GM18502 (cell line): ENCODE measurements at regions not wholly inside any gene's neighbourhood (a gene's known extent, or its start where the extent isn't known, plus 50 kb on each side); places are given as distances from the start of the nearest gene placed in this dataset.
"Not testable (repeated sequence)": the region's sequence is repeated elsewhere in the genome, so short reads cannot be mapped to it uniquely, and the experiment has no call there.

ENCODE experiments used
- ATAC-seq: cut with Tn5 transposase; IDR thresholded peaks from one replicate; pipeline ENCODE4 v1.9.1; 2021; ENCODE audit warnings: mild to moderate bottlenecking; ENCODE audit not compliant: unreplicated experiment, poor library complexity

DNA sequence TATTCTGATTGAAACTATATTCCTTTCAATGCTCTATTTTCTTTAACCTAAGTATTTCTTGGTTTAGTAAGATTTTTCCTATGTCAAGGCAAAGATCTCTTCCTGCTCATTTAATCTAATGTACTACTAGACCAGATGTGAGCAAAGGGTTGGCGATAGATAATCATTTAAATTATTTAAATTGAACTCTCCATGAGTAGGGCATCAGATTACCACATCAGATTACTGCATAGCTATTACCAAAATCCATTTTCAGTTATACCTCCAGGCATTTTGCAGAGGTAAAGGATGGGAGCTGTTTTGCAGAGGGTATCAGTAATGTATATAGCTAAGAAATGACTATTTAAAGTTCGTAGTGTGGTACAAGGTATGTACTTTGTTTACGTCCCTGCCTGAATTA lies 607.9 kb downstream of the PTPRC start:
- ATAC-seq: no peak

DNA sequence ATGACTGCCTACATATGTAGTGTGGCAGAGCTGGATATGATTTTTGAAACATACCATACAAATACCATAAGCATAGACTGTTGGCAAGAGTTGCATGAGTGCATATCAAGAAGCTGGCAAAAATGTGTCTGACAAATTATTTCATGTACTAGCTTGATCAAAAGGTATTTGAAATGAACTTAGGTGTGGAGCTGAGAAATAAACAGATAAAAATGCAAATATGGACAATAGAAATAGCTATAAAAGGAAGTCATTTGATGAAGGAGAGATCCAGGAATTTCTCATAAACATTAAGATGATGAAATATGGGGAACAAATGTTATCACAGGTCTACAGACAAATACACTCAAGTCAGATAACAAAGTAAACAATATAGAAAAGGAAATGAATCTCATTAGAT lies 609.1 kb downstream of the PTPRC start:
- ATAC-seq: no peak

DNA sequence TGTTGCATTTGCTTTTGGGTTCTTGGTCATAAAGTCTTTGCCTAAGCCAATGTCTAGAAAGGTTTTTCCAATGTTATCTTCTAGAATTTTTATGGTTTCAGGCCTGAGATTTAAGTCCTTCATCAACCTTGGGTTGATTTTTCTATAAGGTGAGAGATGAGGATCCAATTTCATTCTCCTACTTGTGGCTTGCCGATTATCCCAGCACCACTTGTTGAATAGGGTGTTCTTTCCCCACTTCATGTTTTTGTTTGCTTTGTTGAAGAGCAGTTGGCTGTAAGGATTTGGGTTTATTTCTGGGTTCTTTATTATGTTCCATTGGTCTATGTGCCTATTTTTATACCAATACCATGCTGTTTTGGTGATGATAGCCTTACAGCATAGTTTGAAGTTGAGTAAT lies 615.2 kb downstream of the PTPRC start:
- ATAC-seq: not testable (repeated sequence)

DNA sequence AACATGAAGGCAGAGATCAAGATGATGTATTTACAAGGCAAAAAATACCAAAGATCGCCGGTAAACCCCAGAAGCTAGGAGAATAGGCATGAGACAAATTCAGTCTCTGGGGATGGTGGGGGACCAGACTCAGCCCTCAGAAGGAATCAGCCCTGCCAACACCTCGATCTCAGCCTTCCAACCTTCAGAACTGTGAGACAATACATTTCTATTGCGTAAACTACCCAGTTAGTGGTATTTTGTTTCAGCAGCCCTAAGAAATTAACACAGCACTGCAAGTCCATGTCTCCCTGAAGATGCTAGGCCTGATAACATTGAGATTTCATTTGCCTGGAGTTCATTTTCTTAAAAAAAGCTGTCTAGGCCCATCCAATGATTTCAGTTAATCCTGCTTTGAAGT lies 622.5 kb downstream of the PTPRC start:
- no peak for ATAC-seq

DNA sequence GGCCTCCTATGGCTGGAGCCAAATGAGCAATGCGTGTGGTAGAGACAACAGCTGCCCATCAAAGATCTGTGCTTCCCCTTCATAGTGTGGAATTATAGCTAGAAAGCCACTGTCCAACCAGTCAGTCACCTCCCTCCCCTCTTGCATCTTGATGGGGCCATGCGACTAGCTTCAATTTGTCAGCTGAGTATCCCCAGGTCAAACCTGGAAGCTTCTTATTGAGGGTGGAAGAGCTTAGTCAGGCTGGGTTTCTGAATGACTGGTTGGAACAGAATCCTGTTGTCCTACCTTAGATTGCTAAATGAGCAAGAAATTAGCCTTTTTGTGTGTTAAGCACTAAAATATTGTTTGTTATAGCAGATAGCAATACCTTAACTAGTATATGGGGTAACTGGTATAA lies 625.4 kb downstream of the PTPRC start:
- no peak for ATAC-seq

DNA sequence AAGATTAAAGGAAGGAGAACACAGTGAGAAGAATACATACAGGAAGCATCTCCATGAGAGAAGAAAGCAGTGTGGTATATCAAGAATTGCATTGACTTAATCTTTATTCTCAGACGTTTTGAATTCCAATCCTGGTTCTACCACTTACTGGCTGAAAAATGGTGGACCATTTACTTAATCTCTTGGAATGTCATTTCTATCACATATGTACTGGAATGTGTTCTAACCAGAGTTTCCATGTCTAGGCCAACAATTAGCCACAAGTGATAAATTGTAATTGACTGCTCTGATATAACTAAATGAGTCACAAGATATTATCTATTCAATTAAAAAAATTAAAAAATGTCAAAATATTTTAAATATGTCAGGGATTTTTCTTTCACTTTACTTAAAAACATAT lies 626.1 kb downstream of the PTPRC start:
- no peak for ATAC-seq

DNA sequence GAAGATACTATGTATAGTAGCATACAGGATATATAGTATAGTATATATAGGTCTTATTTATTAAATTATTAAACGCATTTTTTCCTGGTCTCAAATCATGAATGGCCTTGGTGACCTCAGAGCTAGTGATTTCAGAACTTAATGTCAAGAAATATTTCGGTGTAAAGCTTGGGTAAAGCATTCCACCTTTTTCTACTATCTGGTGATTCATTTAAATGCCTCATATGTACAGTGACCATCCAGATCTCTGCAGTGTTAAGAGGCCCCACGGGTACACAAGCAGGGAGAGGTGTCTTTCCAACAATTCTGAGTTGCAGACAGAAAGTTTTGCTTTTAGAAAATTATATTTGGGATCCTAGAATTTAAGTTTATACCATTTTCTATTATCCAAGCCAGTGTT lies 626.5 kb downstream of the PTPRC start:
- no peak for ATAC-seq

DNA sequence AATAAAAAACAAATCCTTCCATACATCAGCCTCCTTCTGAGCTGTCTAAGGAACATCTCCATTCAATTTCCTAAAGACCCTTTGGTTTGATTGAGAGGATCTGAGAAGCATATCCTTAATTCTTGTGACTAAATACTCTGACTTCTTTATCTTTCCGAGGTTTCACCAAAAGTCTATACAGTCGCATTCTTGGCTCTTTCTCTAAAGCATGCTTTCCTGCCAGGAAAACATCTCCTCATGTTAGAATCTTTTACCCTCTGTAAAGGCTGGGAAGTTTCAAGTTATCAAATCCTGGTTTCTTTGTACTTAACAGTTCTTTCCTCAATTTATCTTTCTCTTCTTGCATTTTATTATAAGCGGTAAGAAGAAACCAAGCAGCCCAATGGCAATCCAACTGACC lies 630.4 kb downstream of the PTPRC start:
- no peak for ATAC-seq

DNA sequence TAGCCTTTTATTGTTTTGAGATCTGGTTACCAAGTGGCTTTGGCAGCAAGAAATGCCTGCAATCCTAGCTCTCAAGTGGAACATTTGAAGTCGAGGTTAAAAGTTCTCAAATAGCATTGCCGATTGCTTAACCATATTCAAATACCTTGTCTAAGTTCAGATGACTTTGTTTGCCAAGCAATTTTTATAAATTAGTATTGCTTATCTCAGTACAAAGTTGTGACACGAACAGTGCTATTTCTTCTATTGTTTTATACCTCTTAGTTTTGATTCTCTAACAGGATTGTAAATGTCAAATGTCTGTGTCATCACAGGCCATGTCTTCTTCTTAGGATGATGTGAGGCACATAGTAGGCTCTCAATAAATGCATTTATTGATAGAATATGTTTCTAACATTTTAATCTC lies 633.3 kb downstream of the PTPRC start:
- no peak for ATAC-seq

DNA sequence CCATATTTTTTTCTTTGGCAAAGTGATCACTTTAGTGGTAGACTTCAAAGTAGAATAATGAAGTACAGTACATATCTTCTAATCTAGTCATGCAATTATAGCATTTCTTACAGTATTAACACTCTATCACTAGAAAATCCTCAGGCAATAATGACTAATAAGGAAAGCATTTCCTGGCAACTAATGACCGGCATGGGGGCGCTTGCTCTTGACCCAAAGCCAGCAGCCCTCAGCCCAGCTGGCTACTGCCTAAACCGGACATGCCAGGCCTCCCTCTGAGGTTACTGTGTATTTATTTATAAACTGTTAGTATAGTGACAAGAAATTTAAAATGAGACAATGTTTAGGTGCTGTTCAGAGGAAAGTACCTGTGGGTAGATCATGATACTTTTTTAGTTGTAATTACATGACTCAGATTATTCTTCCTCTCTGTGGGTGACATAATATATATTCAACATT lies 633.8 kb downstream of the PTPRC start:
- ATAC-seq: peak; percentile 77

DNA sequence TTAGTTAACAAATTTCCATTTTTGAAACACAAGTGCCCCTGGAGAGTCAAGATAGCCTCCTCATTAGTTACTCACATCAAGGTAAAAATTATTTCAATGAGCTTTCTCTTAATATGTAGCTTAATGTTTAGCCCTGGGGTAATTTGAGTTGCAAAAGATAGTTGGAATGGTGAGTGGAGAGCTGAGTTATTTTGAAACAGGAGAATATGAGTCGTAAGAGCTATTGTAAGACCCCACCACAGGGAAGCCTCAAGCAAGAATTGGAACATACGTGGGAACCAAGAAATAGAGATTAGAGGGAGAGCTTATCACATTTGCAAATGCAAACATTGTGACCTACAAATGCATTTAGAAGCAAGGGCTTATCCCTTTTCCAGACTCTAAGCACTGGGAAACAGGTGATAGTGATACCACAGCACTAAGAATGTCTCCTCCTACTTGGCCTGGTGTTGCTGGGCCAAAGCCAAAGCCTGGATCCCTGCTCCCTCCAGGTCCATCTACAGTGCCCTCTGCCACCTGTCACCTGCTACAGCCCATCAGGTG lies 635.1 kb downstream of the PTPRC start:
- ATAC-seq: peak; percentile 49

DNA sequence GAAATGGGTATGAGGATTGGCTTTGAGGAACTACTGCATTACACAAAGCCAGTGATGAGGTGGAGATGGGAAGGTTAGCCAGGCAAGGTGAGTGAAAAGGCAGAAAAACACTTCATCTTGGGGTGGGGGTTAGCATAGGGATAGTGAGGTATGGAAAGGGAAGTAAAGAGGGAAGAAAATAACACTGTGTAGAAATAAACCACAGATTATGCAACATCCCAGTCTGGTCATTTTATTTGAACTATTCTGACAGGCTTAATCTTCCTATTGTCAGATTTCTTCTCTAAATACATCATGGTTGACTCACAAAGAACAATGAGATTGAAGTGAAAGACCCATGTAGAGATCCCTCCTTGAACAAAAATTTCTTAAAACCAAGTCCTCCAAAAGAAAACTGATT lies 640.2 kb downstream of the PTPRC start:
- ATAC-seq: no peak

DNA sequence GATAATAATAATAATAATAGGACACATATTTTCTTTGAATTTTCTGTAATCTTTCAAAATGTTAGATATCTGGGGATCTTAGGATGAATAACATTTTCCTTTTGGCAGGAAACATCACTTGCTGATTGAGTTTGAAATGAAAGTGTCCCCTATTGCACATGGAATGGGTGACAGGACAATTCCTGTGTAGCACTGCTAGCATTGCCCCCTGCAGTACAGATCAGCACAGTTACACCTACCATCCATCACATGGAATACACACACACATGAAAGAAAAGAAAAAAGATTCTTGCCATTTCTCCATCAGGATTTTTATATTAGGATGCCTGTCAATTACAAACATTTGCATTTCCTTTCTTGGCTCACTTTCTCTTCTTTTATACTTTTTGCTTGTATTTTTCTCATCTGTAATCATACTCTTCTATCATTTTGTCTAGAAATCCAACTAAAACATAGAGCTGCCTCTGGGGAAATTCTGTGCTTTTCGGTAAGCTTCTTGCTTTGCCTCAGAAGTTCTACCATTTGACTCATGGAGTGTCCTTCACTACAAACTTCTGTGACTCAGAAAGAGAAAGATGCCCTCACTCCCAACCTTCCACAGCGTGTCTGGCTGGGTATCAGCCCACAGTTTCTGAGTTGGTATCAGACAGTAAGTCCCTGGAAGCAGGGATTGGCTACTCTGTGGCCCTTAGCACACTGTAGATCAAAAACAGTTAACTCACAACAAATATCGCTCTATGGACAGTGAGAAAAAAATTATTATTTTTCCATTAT lies 641.2 kb downstream of the PTPRC start:
- ATAC-seq: peak; percentile 81

DNA sequence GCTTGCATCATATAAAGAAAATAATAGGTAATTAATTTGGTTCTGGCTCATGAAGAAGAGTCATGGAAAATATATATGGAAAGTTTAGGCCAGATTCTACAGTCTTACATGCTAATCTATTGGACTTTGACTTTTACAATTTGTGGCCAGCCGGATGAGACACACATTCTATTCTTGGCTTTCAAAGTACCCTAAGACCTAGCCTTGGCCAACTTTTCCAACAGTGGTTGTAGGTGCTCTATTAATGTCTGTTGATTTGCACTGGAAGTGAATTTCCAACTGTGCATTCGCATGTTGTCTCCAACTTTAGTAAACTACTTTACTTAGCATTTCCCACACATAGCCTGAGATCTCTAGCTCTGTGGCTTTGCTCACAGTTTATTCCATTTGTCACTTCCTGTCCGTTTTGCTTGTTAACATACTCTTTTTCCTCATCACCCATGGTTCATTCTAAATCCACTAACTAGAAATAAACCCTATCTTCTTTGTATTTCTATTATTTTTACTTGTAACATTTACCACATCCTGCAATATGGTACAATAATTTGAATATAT lies 644.0 kb downstream of the PTPRC start:
- no peak for ATAC-seq

DNA sequence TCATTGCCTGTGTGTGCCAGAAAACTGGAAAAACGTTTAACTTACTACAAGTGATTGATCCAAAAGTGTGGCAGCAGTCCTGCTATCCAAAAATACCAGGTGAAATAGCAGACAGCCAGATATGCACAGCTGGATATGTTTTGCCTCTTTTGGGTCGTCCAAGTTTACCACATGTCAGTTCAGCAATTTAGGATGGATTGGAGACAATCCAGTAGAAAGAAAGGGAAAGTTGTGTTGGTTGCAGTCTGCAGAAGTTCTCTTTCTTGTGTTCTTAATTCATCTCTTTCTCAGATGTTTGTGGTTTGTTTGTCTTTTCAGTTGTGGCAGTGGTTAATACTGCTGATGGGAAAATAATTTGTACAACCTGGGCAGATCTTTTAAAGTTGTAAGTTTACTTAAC lies 645.0 kb downstream of the PTPRC start:
- no peak for ATAC-seq

DNA sequence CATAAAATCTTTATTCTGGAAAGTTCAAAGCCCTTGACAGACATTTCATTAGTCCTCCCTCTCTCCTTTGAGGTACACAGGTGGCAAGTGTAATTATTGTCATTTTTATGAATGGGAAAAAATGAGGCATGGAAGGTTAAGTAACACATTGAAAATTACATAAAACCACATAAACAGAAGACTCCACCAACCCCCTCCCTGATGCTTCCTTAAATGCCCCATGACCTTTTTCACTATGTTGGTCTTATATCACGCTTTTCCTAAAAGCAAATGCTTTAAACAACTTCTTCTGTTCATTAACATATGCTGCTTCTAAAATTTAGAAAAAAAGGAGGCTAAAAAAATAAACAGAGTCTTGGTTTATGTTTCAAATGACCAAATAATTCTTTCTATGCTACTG lies 648.4 kb downstream of the PTPRC start:
- ATAC-seq: no peak

DNA sequence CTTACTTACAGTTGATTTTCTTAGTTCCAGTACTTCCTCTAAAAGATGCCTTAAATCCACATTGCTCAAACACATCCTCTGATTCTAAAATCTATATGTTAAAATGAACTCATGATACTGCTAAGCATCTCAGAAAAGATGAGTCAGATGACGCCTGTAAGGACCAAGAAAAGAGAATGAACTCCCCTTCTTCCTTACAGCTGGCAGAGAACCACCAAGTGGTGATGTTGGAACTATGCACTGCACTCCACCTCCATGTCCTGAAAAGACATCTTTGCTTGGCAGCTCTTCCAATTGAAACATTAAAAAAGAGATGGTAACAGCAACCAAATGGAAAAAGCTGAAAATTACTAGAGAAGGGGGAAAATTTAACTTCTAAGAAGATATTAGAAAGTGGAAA lies 648.8 kb downstream of the PTPRC start:
- no peak for ATAC-seq

DNA sequence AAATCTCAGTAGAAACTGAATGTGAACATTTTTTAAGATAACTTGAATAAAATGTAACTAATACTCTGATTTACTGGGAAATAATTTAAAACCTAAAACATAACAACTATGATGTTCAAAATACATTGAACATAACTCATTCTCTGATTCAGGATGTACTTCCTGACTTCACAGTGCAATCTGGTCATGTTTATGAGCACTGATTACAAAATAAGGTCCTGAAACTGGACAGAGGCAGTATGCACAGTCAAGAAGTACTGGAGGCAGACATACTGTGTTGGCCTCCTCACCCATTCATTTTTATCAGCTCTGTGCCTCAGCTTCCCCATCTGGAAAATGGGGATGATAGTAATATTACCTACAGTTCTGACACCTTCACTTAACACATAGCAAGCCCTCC lies 651.3 kb downstream of the PTPRC start:
- no peak for ATAC-seq

DNA sequence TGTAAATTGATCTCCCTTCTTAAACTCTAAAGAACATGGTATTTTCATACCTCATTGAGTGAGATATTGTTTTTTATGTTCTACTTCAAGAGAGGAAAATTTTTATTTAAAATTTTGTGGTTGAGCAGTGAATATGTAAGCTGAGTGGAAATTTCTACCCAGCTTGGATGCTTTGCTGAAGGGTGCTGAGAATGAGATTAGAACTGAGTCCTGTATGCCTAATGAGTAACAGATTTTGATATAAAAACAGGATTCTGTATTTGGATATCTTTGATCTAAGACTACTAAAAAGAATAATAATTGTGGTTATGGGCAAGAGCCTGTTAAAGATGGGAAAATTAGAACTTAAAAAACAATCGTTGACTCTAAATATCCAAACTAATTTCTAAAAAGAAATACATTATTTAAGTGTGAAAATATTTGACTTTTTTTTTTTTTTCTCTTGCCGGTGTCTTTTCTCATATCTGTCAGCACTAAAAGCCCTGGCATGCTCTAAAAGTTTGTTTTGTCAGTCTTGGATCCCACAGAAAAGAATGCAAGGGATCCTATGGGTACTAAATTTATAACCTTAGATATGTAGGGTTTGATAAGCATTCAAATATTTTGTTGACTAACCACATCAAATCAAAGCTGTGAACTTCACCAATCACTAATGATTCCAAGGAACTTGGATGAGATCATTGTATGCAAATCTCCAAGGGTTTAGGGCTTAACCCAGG lies 652.3 kb downstream of the PTPRC start:
- ATAC-seq: no peak

DNA sequence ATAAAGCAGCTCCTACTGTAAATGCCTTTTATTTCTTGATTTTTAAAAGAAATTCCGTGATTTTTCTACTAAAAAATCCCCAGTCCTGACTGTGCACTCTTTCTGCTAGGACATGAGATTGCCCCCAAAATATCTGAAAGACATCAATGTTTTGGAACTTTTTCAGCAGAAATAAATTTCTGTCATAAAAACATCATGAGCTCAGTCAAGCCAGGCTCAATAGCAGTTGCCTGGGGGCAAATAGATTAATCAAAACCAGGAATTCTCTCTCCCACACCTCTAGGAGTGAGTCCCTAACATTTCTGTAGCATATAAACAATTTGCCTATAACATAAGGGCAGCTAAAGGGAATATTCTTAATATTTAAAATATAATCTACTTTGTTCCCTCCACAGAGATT lies 654.1 kb downstream of the PTPRC start:
- no peak for ATAC-seq

DNA sequence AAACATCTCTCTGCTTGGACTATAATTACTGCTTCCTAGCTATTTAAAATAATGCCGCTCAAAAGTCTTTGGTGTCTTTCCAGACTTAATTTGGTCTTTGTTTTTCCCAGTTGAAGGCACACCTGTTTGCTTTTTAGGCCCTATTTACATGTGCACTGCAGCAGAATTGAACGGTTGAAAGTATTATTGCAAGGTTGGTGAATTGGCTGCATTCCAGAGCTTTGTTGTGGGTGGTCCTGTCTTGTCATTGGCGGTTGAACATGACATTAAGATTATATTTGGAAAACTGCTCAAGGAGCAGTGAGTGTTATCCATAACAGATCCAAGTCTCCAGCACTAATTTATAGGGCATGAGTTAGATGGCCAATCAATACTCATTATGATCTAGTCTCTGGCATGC lies 656.3 kb downstream of the PTPRC start:
- no peak for ATAC-seq
